Hepatocyte (in vitro differentiated cells): ENCODE measurements at regions not wholly inside any gene's neighbourhood (a gene's known extent, or its start where the extent isn't known, plus 50 kb on each side); places are given as distances from the start of the nearest gene placed in this dataset.

Experiments used
- CTCF ChIP-seq: fragments of 200-600 bp; sonication (generic); IDR thresholded peaks from 2 replicates; pipeline ENCODE4 v1.5.1; 2016; ENCODE audit warnings: antibody characterized with exemption, mild to moderate bottlenecking; ENCODE audit not compliant: poor library complexity
- EZH2 ChIP-seq: fragments of 200-600 bp; sonication (generic); IDR thresholded peaks from 2 replicates; pipeline ENCODE4 v1.6.1; 2016; ENCODE audit warnings: antibody characterized with exemption, mild to moderate bottlenecking, borderline replicate concordance
- EZH2phosphoT487 ChIP-seq: fragments of 200-600 bp; sonication (generic); IDR thresholded peaks from one replicate; pipeline ENCODE4 v1.6.1; 2018; ENCODE audit warnings: antibody characterized with exemption, mild to moderate bottlenecking, low read depth, moderate library complexity; ENCODE audit not compliant: unreplicated experiment, severe bottlenecking

- TF ChIP-seq CTCF = no peak
- no peak for TF ChIP-seq EZH2phosphoT487
- TF ChIP-seq EZH2 = no peak
These were observed 550.3 kb downstream of the NUF2 start for GRCh38 chr1:163872067-163872466.
